ENCODE measurements at regions not wholly inside any gene's neighbourhood (a gene's known extent, or its start where the extent isn't known, plus 50 kb on each side); places are given as distances from the start of the nearest gene placed in this dataset.

DNA sequence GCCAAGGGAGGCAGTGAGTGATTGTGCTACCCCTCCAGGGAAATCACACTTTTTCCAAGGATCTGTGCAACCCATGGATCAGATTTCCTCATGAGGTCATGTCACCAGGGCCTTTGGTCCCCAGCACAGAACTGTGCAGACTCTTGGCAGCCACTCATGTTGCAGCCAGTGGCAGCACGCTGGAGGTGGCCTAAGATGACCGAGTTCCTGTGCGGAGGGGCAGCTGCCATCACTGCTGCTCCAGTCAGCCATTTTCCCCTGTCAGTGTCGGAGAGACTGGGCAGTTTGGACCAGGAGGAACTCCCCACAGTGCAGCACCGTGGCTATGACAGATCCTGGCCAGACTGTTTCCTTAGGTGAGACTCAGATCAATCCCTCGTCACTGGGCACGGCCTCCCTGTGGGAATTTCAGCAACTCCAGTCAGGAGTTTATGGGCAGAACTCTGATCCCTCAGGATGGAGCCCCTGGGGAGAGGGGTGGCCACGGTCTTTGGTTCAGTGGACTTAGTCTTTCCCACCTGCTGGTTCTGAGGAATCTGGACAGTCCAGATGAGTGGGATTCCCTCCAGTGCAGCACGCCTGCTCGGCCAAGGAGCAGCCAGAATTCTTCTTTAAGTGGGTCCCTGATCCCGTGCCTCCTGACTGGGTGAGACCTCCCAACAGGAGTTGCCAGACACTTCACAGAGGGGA lies 194.6 kb upstream of the CARD18 start:
- TF ChIP-seq POLR2AphosphoS5 (IDR thresholded peaks at IDR 0.05; ENCODE audit: low read depth, low read length) = no peak
- TF ChIP-seq POLR2A (IDR thresholded peaks at IDR 0.05; ENCODE audit: low read depth, low read length) = no peak
- no peak for TF ChIP-seq TAF1 (IDR thresholded peaks at IDR 0.05; ENCODE audit: low read depth, low read length)
- no peak for TF ChIP-seq POU2F2 (IDR thresholded peaks at IDR 0.05; ENCODE audit: low read depth, low read length)
- no peak for TF ChIP-seq SPI1 (IDR thresholded peaks at IDR 0.05; ENCODE audit: low read depth, low read length)
- TF ChIP-seq PAX5 (IDR thresholded peaks at IDR 0.05; ENCODE audit: insufficient read depth, low read length, severe bottlenecking) = no peak
